ENCODE measurements at regions not wholly inside any gene's neighbourhood (a gene's known extent, or its start where the extent isn't known, plus 50 kb on each side); places are given as distances from the start of the nearest gene placed in this dataset.

GRCh38 chr17:52678211-52678610, 519.7 kb upstream of the CA10 start:
- H3K4me1 ChIP-seq: no peaks in the 10 kb centered on the region
- DNase-seq: peak in 1 of 4 donors; percentile 72
- no peaks in the 10 kb centered on the region for H3K27me3 ChIP-seq
- H3K4me3 ChIP-seq: no peak overlapping the region
- no peak for ATAC-seq
- no peak overlapping the region for H3K27ac ChIP-seq
- no peak for TF ChIP-seq CTCF (IDR thresholded peaks at IDR 0.05)
- no peak for TF ChIP-seq POLR2A (IDR thresholded peaks at IDR 0.05)
- 92% methylated on average over 1 of the region's 1 CpG; no CpG with 5 or more reads in 1 of the 2 donors for WGBS, 2 donors
- no peaks in the 10 kb centered on the region for H3K36me3 ChIP-seq (replicated peaks in 1 of 2; ENCODE audit: insufficient read depth in 1 of 2, low read depth in 2 of 2)
- intact Hi-C loops (cut with DNase I): no loop called here
- no peaks in the 10 kb centered on the region for H3K9me3 ChIP-seq

DNA sequence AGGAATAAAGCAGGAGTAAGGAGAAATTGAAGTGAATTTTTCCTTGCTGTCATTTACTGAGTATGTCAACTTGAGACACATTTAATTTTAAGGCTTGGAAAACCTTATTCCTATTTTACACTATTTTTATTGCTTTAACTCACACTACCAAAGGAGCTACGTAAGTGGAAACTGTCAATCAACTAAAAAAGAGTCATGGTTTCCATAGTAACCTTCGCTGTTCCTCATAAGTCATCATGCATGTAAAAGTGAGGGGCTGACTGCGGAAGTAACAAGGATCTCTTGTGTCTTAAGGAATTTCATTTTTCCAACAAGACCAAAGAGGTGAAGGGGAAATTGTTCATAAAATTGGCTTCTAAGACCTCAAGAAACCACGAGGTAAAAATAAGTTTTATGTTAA, 516.2 kb upstream of the CA10 start:
- Histone ChIP-seq H3K36me3 (replicated peaks in 1 of 2; ENCODE audit: insufficient read depth in 1 of 2, low read depth in 2 of 2) (no peaks in the 10 kb centered on the region), H3K9me3 (no peaks in the 10 kb centered on the region), H3K27ac (no peak overlapping the region), H3K4me1 (no peaks in the 10 kb centered on the region), H3K27me3 (no peaks in the 10 kb centered on the region), H3K4me3 (no peak overlapping the region)
- DNase-seq: no peak
- intact Hi-C loops (cut with DNase I): no loop called here
- TF ChIP-seq CTCF (IDR thresholded peaks at IDR 0.05) (no peak), POLR2A (IDR thresholded peaks at IDR 0.05) (no peak)
- ATAC-seq: no peak
- WGBS, 2 donors: 62 to 79% methylated on average over 4 of the region's 4 CpGs

DNA sequence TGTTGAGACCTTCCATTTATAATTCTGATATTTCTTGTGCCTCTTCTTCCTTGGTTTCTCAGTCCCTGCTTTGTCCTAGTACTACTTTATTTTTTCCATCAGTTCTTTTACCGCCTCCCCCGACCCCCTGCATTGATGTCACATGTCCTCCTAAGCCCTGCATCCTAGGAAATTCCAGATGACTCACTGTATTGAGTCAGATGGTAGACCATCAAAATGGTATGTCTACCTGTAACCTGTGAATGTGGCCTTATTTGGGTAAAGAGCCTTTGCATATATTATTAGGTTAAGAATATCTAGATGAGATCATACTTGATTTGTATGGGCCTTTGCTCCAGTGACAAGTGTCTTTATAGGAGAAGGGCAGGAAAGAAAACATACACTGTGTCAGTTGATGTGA, 515.3 kb upstream of the CA10 start:
- H3K27me3 ChIP-seq: no peaks in the 10 kb centered on the region
- WGBS, 2 donors: 75 to 96% methylated on average over 2 of the region's 2 CpGs
- no peaks in the 10 kb centered on the region for H3K4me1 ChIP-seq
- H3K27ac ChIP-seq: no peak overlapping the region
- intact Hi-C loops (cut with DNase I): no loop called here
- no peak for ATAC-seq
- no peak for TF ChIP-seq CTCF (IDR thresholded peaks at IDR 0.05)
- TF ChIP-seq POLR2A (IDR thresholded peaks at IDR 0.05): no peak
- no peak overlapping the region for H3K4me3 ChIP-seq
- H3K36me3 ChIP-seq (replicated peaks in 1 of 2; ENCODE audit: insufficient read depth in 1 of 2, low read depth in 2 of 2): no peaks in the 10 kb centered on the region
- H3K9me3 ChIP-seq: no peaks in the 10 kb centered on the region
- DNase-seq: no peak

GRCh38 chr17:52666264-52666663, 507.8 kb upstream of the CA10 start:
- Histone ChIP-seq H3K9me3 (no peaks in the 10 kb centered on the region), H3K27ac (no peak overlapping the region), H3K36me3 (replicated peaks in 1 of 2; ENCODE audit: insufficient read depth in 1 of 2, low read depth in 2 of 2) (no peaks in the 10 kb centered on the region), H3K4me3 (no peak overlapping the region), H3K4me1 (no peaks in the 10 kb centered on the region), H3K27me3 (no peaks in the 10 kb centered on the region)
- ATAC-seq (no peak), DNase-seq (no peak)
- WGBS, 2 donors: 54 to 63% methylated on average over 1 of the region's 1 CpG
- no peak for TF ChIP-seq CTCF (IDR thresholded peaks at IDR 0.05)
- TF ChIP-seq POLR2A (IDR thresholded peaks at IDR 0.05): no peak
- intact Hi-C loops (cut with DNase I): no loop called here

- Histone ChIP-seq H3K4me1 (no peaks in the 10 kb centered on the region), H3K4me3 (no peak overlapping the region), H3K36me3 (replicated peaks in 1 of 2; ENCODE audit: insufficient read depth in 1 of 2, low read depth in 2 of 2) (no peaks in the 10 kb centered on the region), H3K27ac (no peak overlapping the region), H3K9me3 (no peaks in the 10 kb centered on the region), H3K27me3 (no peaks in the 10 kb centered on the region)
- no peak for TF ChIP-seq POLR2A (IDR thresholded peaks at IDR 0.05)
- no peak for TF ChIP-seq CTCF (IDR thresholded peaks at IDR 0.05)
- WGBS, 2 donors: 69 to 74% methylated on average over 2 of the region's 2 CpGs
- ATAC-seq (no peak), DNase-seq (no peak)
- intact Hi-C loops (cut with DNase I): no loop called here
These were observed 502.2 kb upstream of the CA10 start for GRCh38 chr17:52660692-52661091.
